BJ (cell line): ENCODE measurements at regions not wholly inside any gene's neighbourhood (a gene's known extent, or its start where the extent isn't known, plus 50 kb on each side); places are given as distances from the start of the nearest gene placed in this dataset.

Source experiments
- CTCF ChIA-PET: fragments of 350-600 bp; formaldehyde crosslinking; extraction: SDS; loops from one replicate; lab custom pipeline; 2021; ENCODE audit warnings: antibody characterized with exemption, inconsistent platforms; lab: Yijun Ruan, JAX
- POLR2A ChIA-PET: fragments of 300-600 bp; sonication (Branson Sonifier 250); formaldehyde crosslinking; extraction: SDS; loops from one replicate; lab custom pipeline; 2021; ENCODE audit warnings: antibody characterized with exemption; lab: Charles Lee
- DNase-seq: peaks from one replicate; pipeline ENCODE4 v3.0.0-alpha.2; 2011; ENCODE audit warnings: low read depth
- H3K27me3 ChIP-seq: 2 replicates; pipeline ENCODE4 v1.6.0; 2011; ENCODE audit warnings: low read length; ENCODE audit not compliant: control insufficient read depth, insufficient read depth
- H3K36me3 ChIP-seq: 2 replicates; pipeline ENCODE4 v1.5.1; 2011; ENCODE audit warnings: low read length; ENCODE audit not compliant: control insufficient read depth, insufficient read depth
- H3K4me3 ChIP-seq: 2 replicates; pipeline ENCODE4 v1.5.1; 2011; ENCODE audit warnings: low read depth, mild to moderate bottlenecking, control low read depth, low read length
- TF ChIP-seq, protein P1 (sequence below): IDR thresholded peaks from 2 replicates; pipeline ENCODE4 v1.5.1; 2011; ENCODE audit warnings: low read depth, mild to moderate bottlenecking, control low read depth, inconsistent platforms, low read length, moderate library complexity; ENCODE audit not compliant: insufficient read depth

GRCh38 chr6:18842534-18842933, 455.4 kb downstream of the RNF144B start:
- TF ChIP-seq, protein P1, sequence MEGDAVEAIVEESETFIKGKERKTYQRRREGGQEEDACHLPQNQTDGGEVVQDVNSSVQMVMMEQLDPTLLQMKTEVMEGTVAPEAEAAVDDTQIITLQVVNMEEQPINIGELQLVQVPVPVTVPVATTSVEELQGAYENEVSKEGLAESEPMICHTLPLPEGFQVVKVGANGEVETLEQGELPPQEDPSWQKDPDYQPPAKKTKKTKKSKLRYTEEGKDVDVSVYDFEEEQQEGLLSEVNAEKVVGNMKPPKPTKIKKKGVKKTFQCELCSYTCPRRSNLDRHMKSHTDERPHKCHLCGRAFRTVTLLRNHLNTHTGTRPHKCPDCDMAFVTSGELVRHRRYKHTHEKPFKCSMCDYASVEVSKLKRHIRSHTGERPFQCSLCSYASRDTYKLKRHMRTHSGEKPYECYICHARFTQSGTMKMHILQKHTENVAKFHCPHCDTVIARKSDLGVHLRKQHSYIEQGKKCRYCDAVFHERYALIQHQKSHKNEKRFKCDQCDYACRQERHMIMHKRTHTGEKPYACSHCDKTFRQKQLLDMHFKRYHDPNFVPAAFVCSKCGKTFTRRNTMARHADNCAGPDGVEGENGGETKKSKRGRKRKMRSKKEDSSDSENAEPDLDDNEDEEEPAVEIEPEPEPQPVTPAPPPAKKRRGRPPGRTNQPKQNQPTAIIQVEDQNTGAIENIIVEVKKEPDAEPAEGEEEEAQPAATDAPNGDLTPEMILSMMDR: no peak
- POLR2A ChIA-PET: no interaction called here

GRCh38 chr6:18845896-18846295, 458.7 kb downstream of the RNF144B start:
- H3K27me3 ChIP-seq: no peaks in the 10 kb centered on the region
- no peak overlapping the region for H3K4me3 ChIP-seq
- TF ChIP-seq, protein P1: no peak
- DNase-seq: no peak
- CTCF ChIA-PET: no interaction called here
- POLR2A ChIA-PET: no interaction called here
- no peaks in the 10 kb centered on the region for H3K36me3 ChIP-seq

More at GRCh38 chr6:18842534-18842933, 455.4 kb downstream of the RNF144B start:
- no peaks in the 10 kb centered on the region for H3K36me3 ChIP-seq
- DNase-seq: no peak
- no peaks in the 10 kb centered on the region for H3K27me3 ChIP-seq
- CTCF ChIA-PET: no interaction called here
- no peak overlapping the region for H3K4me3 ChIP-seq

DNA sequence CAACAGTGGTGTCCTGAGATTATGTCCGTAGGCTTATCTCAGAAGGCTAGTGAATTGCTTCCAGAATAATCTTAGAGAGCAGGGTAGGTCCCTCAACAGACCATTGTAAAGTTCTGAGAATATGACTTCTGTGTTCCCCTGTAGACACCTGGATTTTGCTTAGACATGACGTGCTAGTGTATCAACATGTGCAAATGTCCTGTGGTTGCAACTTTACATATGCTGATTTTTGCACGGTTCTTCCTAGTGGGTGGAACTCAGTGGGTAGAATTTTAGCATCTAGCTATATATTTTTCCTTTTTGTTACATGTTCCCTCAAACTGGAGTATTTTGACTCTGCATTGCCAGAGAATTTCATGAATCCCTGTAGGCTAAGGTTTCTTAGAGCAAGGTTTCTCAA, 459.2 kb downstream of the RNF144B start:
- Histone ChIP-seq H3K36me3 (no peaks in the 10 kb centered on the region), H3K27me3 (no peaks in the 10 kb centered on the region), H3K4me3 (no peak overlapping the region)
- TF ChIP-seq, protein P1: no peak
- CTCF ChIA-PET: no interaction called here
- DNase-seq: no peak
- POLR2A ChIA-PET: no interaction called here

GRCh38 chr6:18861204-18861603, 474.1 kb downstream of the RNF144B start:
- CTCF ChIA-PET: no interaction called here
- no peak for DNase-seq
- POLR2A ChIA-PET: no interaction called here

GRCh38 chr6:18883268-18883667, 496.1 kb downstream of the RNF144B start:
- Histone ChIP-seq H3K36me3 (no peaks in the 10 kb centered on the region), H3K27me3 (no peaks in the 10 kb centered on the region), H3K4me3 (no peak overlapping the region)
- CTCF ChIA-PET: no interaction called here
- no peak for DNase-seq
- POLR2A ChIA-PET: no interaction called here
- TF ChIP-seq, protein P1: no peak

More at GRCh38 chr6:18861204-18861603, 474.1 kb downstream of the RNF144B start:
- no peaks in the 10 kb centered on the region for H3K27me3 ChIP-seq
- no peaks in the 10 kb centered on the region for H3K36me3 ChIP-seq
- no peak overlapping the region for H3K4me3 ChIP-seq
- TF ChIP-seq, protein P1: no peak
